ENCODE measurements at regions not wholly inside any gene's neighbourhood (a gene's known extent, or its start where the extent isn't known, plus 50 kb on each side); places are given as distances from the start of the nearest gene placed in this dataset.

DNA sequence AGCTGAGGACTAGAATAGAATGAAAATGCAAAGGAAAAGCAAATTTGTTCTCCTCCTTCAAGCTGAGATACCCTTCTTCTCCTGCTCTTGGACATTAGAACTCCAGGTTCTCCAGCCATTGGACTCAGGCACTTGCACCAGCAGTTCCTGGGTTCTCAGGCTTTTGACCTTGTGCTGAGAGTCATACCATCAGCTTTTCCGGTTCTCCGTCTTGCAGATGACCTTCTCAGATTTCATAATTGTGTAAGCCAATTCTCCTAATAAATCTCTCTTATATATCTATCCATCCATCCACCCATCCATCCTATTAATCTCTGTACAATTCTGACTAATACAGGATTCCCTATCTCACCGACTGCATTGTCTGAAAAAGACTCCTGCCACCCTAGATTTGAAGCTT is 108.3 kb downstream of the AHR start:
- Histone ChIP-seq H3K27ac (no peak overlapping the region), H3K4me3 (no peak overlapping the region), H3K9me3 (no peaks in the 10 kb centered on the region), H3K27me3 (replicated peaks; ENCODE audit: insufficient read depth) (no peaks in the 10 kb centered on the region), H3K36me3 (no peaks in the 10 kb centered on the region), H3K4me1 (ENCODE audit: control insufficient read depth in 1 of 2, low read depth in 2 of 2) (peaks cover 0 to 14% of the 10 kb centered on the region in 2 donors)
- ATAC-seq (ENCODE audit: insufficient number of reproducible peaks, low FRiP score, low read depth) (no peak), DNase-seq (ENCODE audit: low spot score) (no peak)
- TF ChIP-seq, protein P1, sequence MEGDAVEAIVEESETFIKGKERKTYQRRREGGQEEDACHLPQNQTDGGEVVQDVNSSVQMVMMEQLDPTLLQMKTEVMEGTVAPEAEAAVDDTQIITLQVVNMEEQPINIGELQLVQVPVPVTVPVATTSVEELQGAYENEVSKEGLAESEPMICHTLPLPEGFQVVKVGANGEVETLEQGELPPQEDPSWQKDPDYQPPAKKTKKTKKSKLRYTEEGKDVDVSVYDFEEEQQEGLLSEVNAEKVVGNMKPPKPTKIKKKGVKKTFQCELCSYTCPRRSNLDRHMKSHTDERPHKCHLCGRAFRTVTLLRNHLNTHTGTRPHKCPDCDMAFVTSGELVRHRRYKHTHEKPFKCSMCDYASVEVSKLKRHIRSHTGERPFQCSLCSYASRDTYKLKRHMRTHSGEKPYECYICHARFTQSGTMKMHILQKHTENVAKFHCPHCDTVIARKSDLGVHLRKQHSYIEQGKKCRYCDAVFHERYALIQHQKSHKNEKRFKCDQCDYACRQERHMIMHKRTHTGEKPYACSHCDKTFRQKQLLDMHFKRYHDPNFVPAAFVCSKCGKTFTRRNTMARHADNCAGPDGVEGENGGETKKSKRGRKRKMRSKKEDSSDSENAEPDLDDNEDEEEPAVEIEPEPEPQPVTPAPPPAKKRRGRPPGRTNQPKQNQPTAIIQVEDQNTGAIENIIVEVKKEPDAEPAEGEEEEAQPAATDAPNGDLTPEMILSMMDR (IDR thresholded peaks at IDR 0.05): no peak

DNA sequence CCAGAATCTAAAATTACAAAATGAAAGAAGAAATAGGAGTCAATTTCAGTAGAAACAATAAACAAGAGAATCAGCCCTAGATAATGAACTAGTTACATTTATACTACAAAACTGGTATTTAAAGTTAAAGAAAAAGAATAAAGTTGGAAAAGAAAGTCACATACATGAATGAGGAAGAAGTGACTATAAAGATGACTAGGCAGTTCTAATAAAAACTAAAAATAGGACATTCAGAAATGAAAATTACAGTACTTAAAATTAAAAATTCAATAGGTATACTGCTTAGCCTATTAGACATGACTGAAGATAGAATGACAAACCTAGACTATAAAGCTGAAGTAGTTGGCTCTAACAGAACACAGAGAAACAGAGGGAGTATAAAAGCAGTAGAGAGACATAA is 108.8 kb downstream of the AHR start:
- peaks cover 0 to 14% of the 10 kb centered on the region in 2 donors for H3K4me1 ChIP-seq (ENCODE audit: control insufficient read depth in 1 of 2, low read depth in 2 of 2)
- no peak overlapping the region for H3K27ac ChIP-seq
- H3K36me3 ChIP-seq: no peaks in the 10 kb centered on the region
- H3K27me3 ChIP-seq (replicated peaks; ENCODE audit: insufficient read depth): no peaks in the 10 kb centered on the region
- DNase-seq (ENCODE audit: low spot score): no peak
- no peaks in the 10 kb centered on the region for H3K9me3 ChIP-seq
- H3K4me3 ChIP-seq: no peak overlapping the region
- TF ChIP-seq, protein P1 (IDR thresholded peaks at IDR 0.05): no peak
- ATAC-seq (ENCODE audit: insufficient number of reproducible peaks, low FRiP score, low read depth): no peak

DNA sequence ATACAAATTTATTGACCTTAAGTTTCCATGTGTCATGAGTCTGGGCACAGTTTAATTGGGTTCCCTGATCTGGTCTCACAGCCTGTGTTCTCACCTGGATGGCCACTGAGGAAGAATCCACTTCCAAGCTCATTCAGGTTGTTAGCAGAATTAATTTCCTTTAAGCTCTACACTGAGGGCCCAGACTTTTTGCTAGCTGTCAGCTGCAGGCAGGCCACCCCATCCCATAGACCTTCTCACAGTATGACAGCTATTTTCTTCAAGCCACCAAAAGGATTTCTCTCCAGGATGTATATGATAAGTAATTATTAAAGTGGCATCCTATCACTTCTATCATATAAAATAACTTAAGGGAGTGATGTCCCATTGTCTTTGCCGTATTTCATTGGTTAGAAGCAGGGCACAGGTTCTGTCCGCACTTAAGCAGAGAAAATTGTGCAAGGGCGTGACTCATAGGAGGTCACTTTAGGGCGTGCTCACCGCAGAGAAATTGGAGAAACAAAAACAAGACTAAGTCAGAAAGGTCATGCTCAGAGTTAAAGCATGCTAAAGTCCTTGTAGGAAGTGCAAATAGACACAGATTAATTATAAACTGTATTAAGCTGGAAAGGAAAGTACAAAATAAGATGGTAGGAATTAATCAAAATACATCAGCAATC is 109.9 kb downstream of the AHR start:
- Histone ChIP-seq H3K4me1 (ENCODE audit: control insufficient read depth in 1 of 2, low read depth in 2 of 2) (peaks cover 0 to 14% of the 10 kb centered on the region in 2 donors), H3K9me3 (no peaks in the 10 kb centered on the region), H3K27ac (no peak overlapping the region), H3K36me3 (no peaks in the 10 kb centered on the region), H3K4me3 (no peak overlapping the region), H3K27me3 (replicated peaks; ENCODE audit: insufficient read depth) (no peaks in the 10 kb centered on the region)
- ATAC-seq (ENCODE audit: insufficient number of reproducible peaks, low FRiP score, low read depth) (peak; percentile 71), DNase-seq (ENCODE audit: low spot score) (peak; percentile 11)
- TF ChIP-seq, protein P1 (IDR thresholded peaks at IDR 0.05): no peak

DNA sequence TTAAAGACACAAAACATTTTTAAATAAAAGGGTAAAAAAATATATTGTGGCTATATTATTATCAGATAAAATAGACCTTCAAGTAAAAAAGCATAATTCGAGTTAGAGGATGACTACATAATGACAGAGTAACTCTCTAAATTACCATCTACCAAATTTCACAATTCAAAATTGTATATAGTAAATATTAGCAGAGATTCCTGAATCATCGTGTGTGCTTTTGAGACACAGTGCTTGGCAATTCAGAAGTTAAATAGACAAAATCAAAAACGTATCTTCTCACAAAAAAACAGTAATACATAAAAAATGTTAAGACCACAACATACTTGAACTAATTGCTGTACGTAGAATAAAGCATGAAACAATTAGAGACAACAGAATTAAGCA is 110.4 kb downstream of the AHR start:
- Histone ChIP-seq H3K9me3 (no peaks in the 10 kb centered on the region), H3K36me3 (no peaks in the 10 kb centered on the region), H3K4me1 (ENCODE audit: control insufficient read depth in 1 of 2, low read depth in 2 of 2) (peaks cover 0 to 14% of the 10 kb centered on the region in 2 donors), H3K27ac (no peak overlapping the region), H3K27me3 (replicated peaks; ENCODE audit: insufficient read depth) (no peaks in the 10 kb centered on the region), H3K4me3 (no peak overlapping the region)
- DNase-seq (ENCODE audit: low spot score): no peak
- TF ChIP-seq, protein P1 (IDR thresholded peaks at IDR 0.05): no peak
- ATAC-seq (ENCODE audit: insufficient number of reproducible peaks, low FRiP score, low read depth): no peak

DNA sequence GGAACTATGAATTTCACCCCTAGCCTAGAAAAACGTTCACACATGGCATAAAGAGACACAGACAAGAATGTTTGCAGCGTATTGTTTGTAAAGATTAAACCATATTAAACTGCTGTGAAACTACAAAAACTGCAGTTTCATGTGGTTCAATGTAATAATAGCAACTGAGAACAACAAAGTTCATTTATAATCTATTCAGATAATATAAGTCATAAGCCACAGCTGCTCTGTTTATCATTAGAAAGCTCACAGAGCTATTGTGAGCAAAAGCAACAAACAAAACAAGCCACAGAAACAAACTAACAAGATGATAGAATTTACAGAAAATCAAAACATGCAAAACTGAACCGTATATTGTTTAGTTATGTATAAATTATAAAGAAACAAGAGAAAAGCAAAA is 113.5 kb downstream of the AHR start:
- H3K36me3 ChIP-seq: no peaks in the 10 kb centered on the region
- H3K9me3 ChIP-seq: no peaks in the 10 kb centered on the region
- H3K27me3 ChIP-seq (replicated peaks; ENCODE audit: insufficient read depth): no peaks in the 10 kb centered on the region
- ATAC-seq (ENCODE audit: insufficient number of reproducible peaks, low FRiP score, low read depth) (no peak), DNase-seq (ENCODE audit: low spot score) (no peak)
- no peak overlapping the region for H3K27ac ChIP-seq
- peaks cover 0 to 11% of the 10 kb centered on the region in 2 donors for H3K4me1 ChIP-seq (ENCODE audit: control insufficient read depth in 1 of 2, low read depth in 2 of 2)
- H3K4me3 ChIP-seq: no peak overlapping the region
- TF ChIP-seq, protein P1 (IDR thresholded peaks at IDR 0.05): no peak
